HEK293 (cell line): ENCODE measurements at regions not wholly inside any gene's neighbourhood (a gene's known extent, or its start where the extent isn't known, plus 50 kb on each side); places are given as distances from the start of the nearest gene placed in this dataset.

Experiments
- CTCF ChIA-PET: fragments of 350-600 bp; formaldehyde crosslinking; extraction: SDS; loops from one replicate; lab custom pipeline; 2021; ENCODE audit warnings: antibody characterized with exemption; lab: Yijun Ruan, JAX
- POLR2A ChIA-PET: fragments of 300-600 bp; formaldehyde crosslinking; extraction: SDS; loops from one replicate; lab custom pipeline; 2020; ENCODE audit warnings: antibody characterized with exemption, inconsistent platforms; lab: Yijun Ruan, JAX
- H3K27ac ChIP-seq: fragments of 200-500 bp; sonication (Bioruptor generic); 2 replicates; pipeline ENCODE4 v1.5.1; 2014; ENCODE audit warnings: low read depth, low read length, control low read depth, inconsistent platforms; ENCODE audit errors: extremely low read depth
- H3K36me3 ChIP-seq, 2 experiments: fragments of 200-500 bp in 1 of 2; sonication (Bioruptor generic) in 1 of 2; 1 replicate in 1 of 2; 2 replicates in 1 of 2; pipeline ENCODE4 v1.5.1; 2014 to 2017; ENCODE audit warnings: inconsistent platforms in 2 of 2, low read length in 2 of 2; ENCODE audit not compliant: control insufficient read depth in 2 of 2, insufficient read depth in 1 of 2
- H3K4me1 ChIP-seq: fragments of 200-500 bp; sonication (Bioruptor generic); 2 replicates; pipeline ENCODE4 v1.5.1; 2014; ENCODE audit warnings: mild to moderate bottlenecking, low read length, inconsistent platforms; ENCODE audit not compliant: control insufficient read depth, insufficient read depth
- H3K4me3 ChIP-seq: 2 replicates; pipeline ENCODE4 v1.5.1; 2011; ENCODE audit warnings: low read depth, mild to moderate bottlenecking, control low read depth, low read length, moderate library complexity
- H3K9me3 ChIP-seq: fragments of 200-500 bp; sonication (Bioruptor generic); 2 replicates; pipeline ENCODE4 v1.5.1; 2014; ENCODE audit warnings: low read depth, low read length, inconsistent platforms; ENCODE audit not compliant: control insufficient read depth, insufficient read depth
- GLIS1 ChIP-seq: fragments of 450-650 bp; formaldehyde crosslinking; IDR thresholded peaks from 2 replicates; pipeline ENCODE4 v1.5.1; 2016; ENCODE audit warnings: missing biosample characterization, missing genetic modification characterization
- IKZF3 ChIP-seq: fragments of 450-650 bp; IDR thresholded peaks from 2 replicates; pipeline ENCODE4 v1.5.0; 2018; ENCODE audit warnings: missing biosample characterization, mild to moderate bottlenecking, missing genetic modification characterization, moderate library complexity
- OVOL3 ChIP-seq: fragments of 450-650 bp; formaldehyde crosslinking; IDR thresholded peaks from 2 replicates; pipeline ENCODE4 v1.5.1; 2016; ENCODE audit warnings: missing biosample characterization, missing genetic modification characterization
- SCRT2 ChIP-seq: fragments of 450-650 bp; formaldehyde crosslinking; IDR thresholded peaks from 2 replicates; pipeline ENCODE4 v1.5.1; 2016; ENCODE audit warnings: missing biosample characterization, missing genetic modification characterization
- YY2 ChIP-seq: fragments of 450-650 bp; formaldehyde crosslinking; IDR thresholded peaks from 2 replicates; pipeline ENCODE4 v1.5.1; 2016; ENCODE audit warnings: missing biosample characterization, missing genetic modification characterization
- ZNF184 ChIP-seq: fragments of 450-650 bp; IDR thresholded peaks from 2 replicates; pipeline ENCODE4 v1.5.1; 2018; ENCODE audit warnings: missing biosample characterization, mild to moderate bottlenecking, missing genetic modification characterization
- ZNF335 ChIP-seq: fragments of 450-650 bp; formaldehyde crosslinking; conservative IDR thresholded peaks from 2 replicates; pipeline ENCODE4 v1.5.1; 2016; ENCODE audit warnings: missing biosample characterization, missing genetic modification characterization
- ZNF366 ChIP-seq: fragments of 450-650 bp; formaldehyde crosslinking; conservative IDR thresholded peaks from 2 replicates; pipeline ENCODE4 v1.5.1; 2016; ENCODE audit warnings: missing biosample characterization, missing genetic modification characterization
- ZNF664 ChIP-seq: fragments of 450-650 bp; formaldehyde crosslinking; IDR thresholded peaks from 2 replicates; pipeline ENCODE4 v1.5.1; 2016; ENCODE audit warnings: missing biosample characterization, missing genetic modification characterization
- ZNF768 ChIP-seq: fragments of 450-650 bp; formaldehyde crosslinking; IDR thresholded peaks from 2 replicates; pipeline ENCODE4 v1.5.1; 2018; ENCODE audit warnings: missing biosample characterization, mild to moderate bottlenecking, missing genetic modification characterization
- TF ChIP-seq, protein P1 (sequence below): fragments of 450-650 bp; formaldehyde crosslinking; IDR thresholded peaks from 2 replicates; pipeline ENCODE4 v1.5.1; 2017; ENCODE audit warnings: missing biosample characterization, missing genetic modification characterization
- TF ChIP-seq, protein P2 (sequence below): fragments of 450-650 bp; formaldehyde crosslinking; IDR thresholded peaks from 2 replicates; pipeline ENCODE4 v1.5.1; 2017; ENCODE audit warnings: missing biosample characterization, missing genetic modification characterization
- TF ChIP-seq, protein P3 (sequence below): fragments of 450-650 bp; formaldehyde crosslinking; IDR thresholded peaks from 2 replicates; pipeline ENCODE4 v1.5.1; 2016; ENCODE audit warnings: missing biosample characterization, missing genetic modification characterization
- TF ChIP-seq, protein P4 (sequence below): fragments of 450-650 bp; formaldehyde crosslinking; conservative IDR thresholded peaks from 2 replicates; pipeline ENCODE4 v1.5.1; 2016; ENCODE audit warnings: low read depth, missing biosample characterization, missing genetic modification characterization
- TF ChIP-seq, protein P5 (sequence below): fragments of 450-650 bp; formaldehyde crosslinking; IDR thresholded peaks from 2 replicates; pipeline ENCODE4 v1.5.1; 2016; ENCODE audit warnings: missing biosample characterization, missing genetic modification characterization

DNA sequence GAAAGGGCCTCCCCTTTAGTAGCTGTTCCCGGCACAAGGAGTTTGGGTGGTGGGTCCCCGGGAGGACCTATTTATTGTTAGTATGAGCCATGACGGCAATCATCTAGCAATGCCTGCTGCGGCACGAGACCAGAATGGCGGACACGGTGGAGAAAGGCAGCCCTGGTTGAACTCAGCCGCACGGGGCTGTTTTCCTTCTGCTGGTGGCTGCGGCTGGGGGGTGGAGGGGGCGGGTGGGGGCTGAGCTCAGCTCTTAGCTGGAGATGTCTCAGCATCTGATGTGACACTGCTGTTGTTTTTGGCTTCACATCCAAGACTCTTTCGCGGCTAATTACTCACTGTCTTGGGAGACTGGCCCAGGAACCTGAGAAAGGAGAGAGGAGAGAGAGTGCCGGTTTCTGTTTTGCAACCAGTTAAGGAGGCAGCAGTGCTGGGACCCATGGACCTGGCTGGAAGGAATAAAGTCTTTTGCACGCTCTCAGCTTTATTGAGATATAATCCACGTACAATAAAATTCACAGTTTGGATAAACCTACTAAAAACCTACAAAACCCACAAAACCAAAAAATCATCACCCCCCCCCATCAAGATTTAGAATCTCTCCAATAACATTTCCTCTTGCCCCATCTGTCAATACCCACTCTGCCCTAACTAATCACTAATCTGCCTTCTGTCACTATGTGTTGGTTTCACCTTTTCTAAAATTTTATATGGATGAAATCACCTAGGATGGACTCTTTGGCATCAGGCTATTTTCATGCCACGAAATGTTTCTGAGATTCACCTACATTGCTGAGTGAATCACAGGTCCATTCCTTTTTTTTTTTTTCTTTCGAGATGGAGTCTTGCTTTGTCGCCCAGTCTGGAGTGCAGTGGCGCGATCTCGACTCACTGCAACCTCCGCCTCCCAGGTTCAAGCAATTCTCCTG, 81.8 kb upstream of the NEURL1B start (continued):
- TF ChIP-seq, protein P1, sequence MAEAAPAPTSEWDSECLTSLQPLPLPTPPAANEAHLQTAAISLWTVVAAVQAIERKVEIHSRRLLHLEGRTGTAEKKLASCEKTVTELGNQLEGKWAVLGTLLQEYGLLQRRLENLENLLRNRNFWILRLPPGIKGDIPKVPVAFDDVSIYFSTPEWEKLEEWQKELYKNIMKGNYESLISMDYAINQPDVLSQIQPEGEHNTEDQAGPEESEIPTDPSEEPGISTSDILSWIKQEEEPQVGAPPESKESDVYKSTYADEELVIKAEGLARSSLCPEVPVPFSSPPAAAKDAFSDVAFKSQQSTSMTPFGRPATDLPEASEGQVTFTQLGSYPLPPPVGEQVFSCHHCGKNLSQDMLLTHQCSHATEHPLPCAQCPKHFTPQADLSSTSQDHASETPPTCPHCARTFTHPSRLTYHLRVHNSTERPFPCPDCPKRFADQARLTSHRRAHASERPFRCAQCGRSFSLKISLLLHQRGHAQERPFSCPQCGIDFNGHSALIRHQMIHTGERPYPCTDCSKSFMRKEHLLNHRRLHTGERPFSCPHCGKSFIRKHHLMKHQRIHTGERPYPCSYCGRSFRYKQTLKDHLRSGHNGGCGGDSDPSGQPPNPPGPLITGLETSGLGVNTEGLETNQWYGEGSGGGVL (tag by site-specific recombination) = peak; percentile 54
- TF ChIP-seq, protein P2, sequence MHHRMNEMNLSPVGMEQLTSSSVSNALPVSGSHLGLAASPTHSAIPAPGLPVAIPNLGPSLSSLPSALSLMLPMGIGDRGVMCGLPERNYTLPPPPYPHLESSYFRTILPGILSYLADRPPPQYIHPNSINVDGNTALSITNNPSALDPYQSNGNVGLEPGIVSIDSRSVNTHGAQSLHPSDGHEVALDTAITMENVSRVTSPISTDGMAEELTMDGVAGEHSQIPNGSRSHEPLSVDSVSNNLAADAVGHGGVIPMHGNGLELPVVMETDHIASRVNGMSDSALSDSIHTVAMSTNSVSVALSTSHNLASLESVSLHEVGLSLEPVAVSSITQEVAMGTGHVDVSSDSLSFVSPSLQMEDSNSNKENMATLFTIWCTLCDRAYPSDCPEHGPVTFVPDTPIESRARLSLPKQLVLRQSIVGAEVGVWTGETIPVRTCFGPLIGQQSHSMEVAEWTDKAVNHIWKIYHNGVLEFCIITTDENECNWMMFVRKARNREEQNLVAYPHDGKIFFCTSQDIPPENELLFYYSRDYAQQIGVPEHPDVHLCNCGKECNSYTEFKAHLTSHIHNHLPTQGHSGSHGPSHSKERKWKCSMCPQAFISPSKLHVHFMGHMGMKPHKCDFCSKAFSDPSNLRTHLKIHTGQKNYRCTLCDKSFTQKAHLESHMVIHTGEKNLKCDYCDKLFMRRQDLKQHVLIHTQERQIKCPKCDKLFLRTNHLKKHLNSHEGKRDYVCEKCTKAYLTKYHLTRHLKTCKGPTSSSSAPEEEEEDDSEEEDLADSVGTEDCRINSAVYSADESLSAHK (tag by site-specific recombination) = peak; percentile 61
- TF ChIP-seq IKZF3 (tag by site-specific recombination) = 0 out of 2 replicates have a peak, but pooled peaks have one; percentile 40
- no peak for TF ChIP-seq SCRT2 (tag by site-specific recombination)
- TF ChIP-seq OVOL3 (tag by site-specific recombination) = no peak
- TF ChIP-seq ZNF664 (tag by site-specific recombination) = peak; percentile 85
- TF ChIP-seq YY2 (tag by site-specific recombination) = 0 out of 2 replicates have a peak, but pooled peaks have one; percentile 61
- TF ChIP-seq ZNF184 (tag by site-specific recombination) = 0 out of 2 replicates have a peak, but pooled peaks have one; percentile 36
- TF ChIP-seq, protein P3, sequence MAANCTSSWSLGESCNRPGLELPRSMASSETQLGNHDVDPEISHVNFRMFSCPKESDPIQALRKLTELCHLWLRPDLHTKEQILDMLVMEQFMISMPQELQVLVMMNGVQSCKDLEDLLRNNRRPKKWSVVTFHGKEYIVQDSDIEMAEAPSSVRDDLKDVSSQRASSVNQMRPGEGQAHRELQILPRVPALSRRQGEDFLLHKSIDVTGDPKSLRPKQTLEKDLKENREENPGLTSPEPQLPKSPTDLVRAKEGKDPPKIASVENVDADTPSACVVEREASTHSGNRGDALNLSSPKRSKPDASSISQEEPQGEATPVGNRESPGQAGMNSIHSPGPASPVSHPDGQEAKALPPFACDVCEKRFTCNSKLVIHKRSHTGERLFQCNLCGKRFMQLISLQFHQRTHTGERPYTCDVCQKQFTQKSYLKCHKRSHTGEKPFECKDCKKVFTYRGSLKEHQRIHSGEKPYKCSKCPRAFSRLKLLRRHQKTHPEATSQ (tag by site-specific recombination) = no peak
- TF ChIP-seq ZNF335 (tag by site-specific recombination) = peak; percentile 29; the same call in 1 of the 2 replicates
- peak; percentile 72 for TF ChIP-seq ZNF366 (tag by site-specific recombination)

DNA sequence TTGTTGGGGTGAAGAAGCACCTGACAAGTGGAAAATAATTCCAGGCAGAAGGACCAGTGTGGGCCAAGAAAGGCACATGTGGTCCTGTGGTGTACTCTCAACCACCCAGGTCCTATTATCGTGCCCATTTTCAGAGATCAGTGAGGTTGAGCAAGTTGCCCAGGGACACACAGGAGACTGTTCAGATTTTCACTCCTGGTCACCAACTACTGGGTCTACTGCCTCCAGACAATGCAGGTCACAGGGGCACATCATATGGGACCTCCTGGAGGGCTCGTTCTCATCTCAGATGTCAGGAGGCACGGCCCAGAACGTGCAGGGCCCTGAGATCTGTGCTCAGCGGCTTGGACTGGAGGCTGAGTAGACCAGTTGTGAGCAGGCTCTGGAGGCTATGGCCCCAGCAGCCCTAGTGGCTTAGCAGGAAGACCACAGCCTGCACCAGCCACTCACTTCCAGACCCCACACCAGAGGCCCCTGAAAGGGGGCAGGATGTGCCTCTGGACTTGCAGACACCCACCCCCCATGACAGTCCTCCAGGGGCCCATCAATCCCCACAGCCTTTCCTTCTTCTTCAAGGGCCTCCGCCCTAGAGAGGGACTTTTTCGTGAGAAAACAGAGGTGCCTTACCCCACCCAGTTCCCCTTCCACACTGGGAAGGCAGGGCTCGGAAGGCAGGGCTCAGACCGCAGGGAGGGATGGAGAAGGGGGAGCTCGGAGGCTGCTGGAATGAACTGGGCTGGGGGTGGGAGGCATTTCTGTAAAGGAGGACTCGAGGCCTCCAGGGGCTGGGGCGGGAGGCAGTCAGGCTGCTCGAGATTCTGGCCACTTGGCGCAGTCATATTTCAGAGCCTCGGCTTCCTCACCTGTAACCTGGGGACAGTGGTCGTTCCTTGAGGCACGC, 82.7 kb upstream of the NEURL1B start:
- ChIA-PET CTCF (interaction anchor here (0.6 to 1.1 kb wide), 3 partner anchors 13 to 139 kb away, joined by 3 to 5 read pairs (median 4); no protein-coding TSS in a partner anchor), POLR2A (interaction anchor here (0.6 kb wide), 1 partner anchor 65 kb away, joined by 4 read pairs; no protein-coding TSS in a partner anchor)
- H3K9me3 ChIP-seq = no peaks in the 10 kb centered on the region
- H3K4me1 ChIP-seq = peaks cover 6% of the 10 kb centered on the region
- no peak overlapping the region for H3K4me3 ChIP-seq
- H3K27ac ChIP-seq = no peak overlapping the region; the same call in 1 of the 2 replicates
- TF ChIP-seq, protein P4, sequence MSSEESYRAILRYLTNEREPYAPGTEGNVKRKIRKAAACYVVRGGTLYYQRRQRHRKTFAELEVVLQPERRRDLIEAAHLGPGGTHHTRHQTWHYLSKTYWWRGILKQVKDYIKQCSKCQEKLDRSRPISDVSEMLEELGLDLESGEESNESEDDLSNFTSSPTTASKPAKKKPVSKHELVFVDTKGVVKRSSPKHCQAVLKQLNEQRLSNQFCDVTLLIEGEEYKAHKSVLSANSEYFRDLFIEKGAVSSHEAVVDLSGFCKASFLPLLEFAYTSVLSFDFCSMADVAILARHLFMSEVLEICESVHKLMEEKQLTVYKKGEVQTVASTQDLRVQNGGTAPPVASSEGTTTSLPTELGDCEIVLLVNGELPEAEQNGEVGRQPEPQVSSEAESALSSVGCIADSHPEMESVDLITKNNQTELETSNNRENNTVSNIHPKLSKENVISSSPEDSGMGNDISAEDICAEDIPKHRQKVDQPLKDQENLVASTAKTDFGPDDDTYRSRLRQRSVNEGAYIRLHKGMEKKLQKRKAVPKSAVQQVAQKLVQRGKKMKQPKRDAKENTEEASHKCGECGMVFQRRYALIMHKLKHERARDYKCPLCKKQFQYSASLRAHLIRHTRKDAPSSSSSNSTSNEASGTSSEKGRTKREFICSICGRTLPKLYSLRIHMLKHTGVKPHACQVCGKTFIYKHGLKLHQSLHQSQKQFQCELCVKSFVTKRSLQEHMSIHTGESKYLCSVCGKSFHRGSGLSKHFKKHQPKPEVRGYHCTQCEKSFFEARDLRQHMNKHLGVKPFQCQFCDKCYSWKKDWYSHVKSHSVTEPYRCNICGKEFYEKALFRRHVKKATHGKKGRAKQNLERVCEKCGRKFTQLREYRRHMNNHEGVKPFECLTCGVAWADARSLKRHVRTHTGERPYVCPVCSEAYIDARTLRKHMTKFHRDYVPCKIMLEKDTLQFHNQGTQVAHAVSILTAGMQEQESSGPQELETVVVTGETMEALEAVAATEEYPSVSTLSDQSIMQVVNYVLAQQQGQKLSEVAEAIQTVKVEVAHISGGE (tag by site-specific recombination) = no peak
- TF ChIP-seq ZNF768 (tag by site-specific recombination) (peak; percentile 60; the same call in 1 of the 2 replicates), GLIS1 (tag by site-specific recombination) (0 out of 2 replicates have a peak, but pooled peaks have one; percentile 5)
- TF ChIP-seq, protein P5, sequence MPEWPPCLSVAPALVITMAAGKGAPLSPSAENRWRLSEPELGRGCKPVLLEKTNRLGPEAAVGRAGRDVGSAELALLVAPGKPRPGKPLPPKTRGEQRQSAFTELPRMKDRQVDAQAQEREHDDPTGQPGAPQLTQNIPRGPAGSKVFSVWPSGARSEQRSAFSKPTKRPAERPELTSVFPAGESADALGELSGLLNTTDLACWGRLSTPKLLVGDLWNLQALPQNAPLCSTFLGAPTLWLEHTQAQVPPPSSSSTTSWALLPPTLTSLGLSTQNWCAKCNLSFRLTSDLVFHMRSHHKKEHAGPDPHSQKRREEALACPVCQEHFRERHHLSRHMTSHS (tag by site-specific recombination) = no peak
- H3K36me3 ChIP-seq = no peaks in the 10 kb centered on the region
